ENCODE measurements at regions not wholly inside any gene's neighbourhood (a gene's known extent, or its start where the extent isn't known, plus 50 kb on each side); places are given as distances from the start of the nearest gene placed in this dataset.

GRCh38 chr2:42965910-42966309 is 173.5 kb upstream of the HAAO start:
- Histone ChIP-seq H3K4me3 (replicated peaks in 1 of 3; ENCODE audit: insufficient read depth in 1 of 3, low read depth in 1 of 3, low read length in 3 of 3) (no peak overlapping the region), H3K27ac (ENCODE audit: insufficient read depth, low read depth, low read length) (no peak overlapping the region), H4K20me1 (replicated peaks; ENCODE audit: control insufficient read depth, extremely low read depth, insufficient read depth, low read length) (no peaks in the 10 kb centered on the region), H3K36me3 (ENCODE audit: control insufficient read depth in 2 of 2, extremely low read depth in 1 of 2, insufficient read depth in 2 of 2, low read length in 2 of 2) (no peaks in the 10 kb centered on the region), H2AFZ (ENCODE audit: low read depth, low read length) (no peak overlapping the region), H3K79me2 (ENCODE audit: control insufficient read depth, insufficient read depth, low read length) (no peaks in the 10 kb centered on the region), H3K4me2 (ENCODE audit: insufficient read depth, low read length) (no peak overlapping the region), H3K9me3 (replicated peaks; ENCODE audit: control insufficient read depth, insufficient read depth, low read length) (no peaks in the 10 kb centered on the region), H3K27me3 (ENCODE audit: control insufficient read depth in 2 of 2, insufficient read depth in 2 of 2, low read length in 2 of 2) (no peaks in the 10 kb centered on the region), H3K9ac (replicated peaks; ENCODE audit: extremely low read depth, insufficient read depth, low read length) (no peak overlapping the region), H3K4me1 (ENCODE audit: control insufficient read depth, extremely low read depth, insufficient read depth, low read length) (peaks cover 14% of the 10 kb centered on the region), H3K9me1 (replicated peaks; ENCODE audit: control insufficient read depth, extremely low read depth, insufficient read depth, low read length) (no peaks in the 10 kb centered on the region)
- TF ChIP-seq MYC (IDR thresholded peaks at IDR 0.05; ENCODE audit: low read depth, low read length) (no peak), POLR2A (IDR thresholded peaks at IDR 0.05; ENCODE audit: low read depth, low read length) (no peak), EZH2 (IDR thresholded peaks at IDR 0.05; ENCODE audit: borderline replicate concordance, low read depth, low read length, severe bottlenecking) (no peak), GATA2 (IDR thresholded peaks at IDR 0.05; ENCODE audit: insufficient read depth, insufficient read length, low read depth, low read length) (no peak), JUN (IDR thresholded peaks at IDR 0.05; ENCODE audit: borderline replicate concordance, insufficient read depth, insufficient read length, low read depth) (no peak), POLR2AphosphoS5 (IDR thresholded peaks at IDR 0.05; ENCODE audit: insufficient read depth, low read depth, low read length) (no peak), FOS (IDR thresholded peaks at IDR 0.05; ENCODE audit: borderline replicate concordance, insufficient read depth, low read length) (no peak)
- TF ChIP-seq, protein P1, sequence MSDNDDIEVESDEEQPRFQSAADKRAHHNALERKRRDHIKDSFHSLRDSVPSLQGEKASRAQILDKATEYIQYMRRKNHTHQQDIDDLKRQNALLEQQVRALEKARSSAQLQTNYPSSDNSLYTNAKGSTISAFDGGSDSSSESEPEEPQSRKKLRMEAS (IDR thresholded peaks at IDR 0.05; ENCODE audit: insufficient read depth, insufficient read length) = no peak
- TF ChIP-seq, protein P2, sequence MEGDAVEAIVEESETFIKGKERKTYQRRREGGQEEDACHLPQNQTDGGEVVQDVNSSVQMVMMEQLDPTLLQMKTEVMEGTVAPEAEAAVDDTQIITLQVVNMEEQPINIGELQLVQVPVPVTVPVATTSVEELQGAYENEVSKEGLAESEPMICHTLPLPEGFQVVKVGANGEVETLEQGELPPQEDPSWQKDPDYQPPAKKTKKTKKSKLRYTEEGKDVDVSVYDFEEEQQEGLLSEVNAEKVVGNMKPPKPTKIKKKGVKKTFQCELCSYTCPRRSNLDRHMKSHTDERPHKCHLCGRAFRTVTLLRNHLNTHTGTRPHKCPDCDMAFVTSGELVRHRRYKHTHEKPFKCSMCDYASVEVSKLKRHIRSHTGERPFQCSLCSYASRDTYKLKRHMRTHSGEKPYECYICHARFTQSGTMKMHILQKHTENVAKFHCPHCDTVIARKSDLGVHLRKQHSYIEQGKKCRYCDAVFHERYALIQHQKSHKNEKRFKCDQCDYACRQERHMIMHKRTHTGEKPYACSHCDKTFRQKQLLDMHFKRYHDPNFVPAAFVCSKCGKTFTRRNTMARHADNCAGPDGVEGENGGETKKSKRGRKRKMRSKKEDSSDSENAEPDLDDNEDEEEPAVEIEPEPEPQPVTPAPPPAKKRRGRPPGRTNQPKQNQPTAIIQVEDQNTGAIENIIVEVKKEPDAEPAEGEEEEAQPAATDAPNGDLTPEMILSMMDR (IDR thresholded peaks at IDR 0.05; ENCODE audit: extremely low read depth in 1 of 2, insufficient read depth in 1 of 2, low read depth in 1 of 2, low read length in 2 of 2) = no peak
- dilution Hi-C loops (cut with MboI; ENCODE audit: extremely low pct_ligation_motif_present, low sequenced_read_pairs) = no loop called here
- FAIRE-seq (no peak), DNase-seq (ENCODE audit: low read depth, low spot score) (no peak)
- intact Hi-C loops (cut with micrococcal nuclease) = no loop called here
- no TSS peak for BruUV-seq (replicated peaks)
- POLR2A ChIA-PET = no interaction called here
- CTCF ChIA-PET = interaction anchor here (1.5 kb wide), 1 partner anchor 138 kb away, joined by 3 read pairs; no protein-coding TSS in a partner anchor

All from endothelial cell of umbilical vein (primary cell).